Endothelial cell of hepatic sinusoid (primary cell): ENCODE measurements at regions not wholly inside any gene's neighbourhood (a gene's known extent, or its start where the extent isn't known, plus 50 kb on each side); places are given as distances from the start of the nearest gene placed in this dataset.

Experiments used
- in situ Hi-C: cut with HindIII; loops from 2 replicates; pipeline ENCODE4 v1.10.0; 2017; ENCODE audit warnings: low sequenced_read_pairs

- in situ Hi-C loops, result loop anchor here (5.0 to 25.0 kb wide), 2 partner anchors 97 to 372 kb away; no protein-coding TSS in a partner anchor
Observed at GRCh38 chr15:66940368-66940767, 125.0 kb upstream of the SMAD3 start.

- in situ Hi-C loops, result loop anchor here (5.0 to 25.0 kb wide), 2 partner anchors 96 to 371 kb away; no protein-coding TSS in a partner anchor
Observed at GRCh38 chr15:66941108-66941711, 124.2 kb upstream of the SMAD3 start.

- in situ Hi-C loops, result loop anchor here (5.0 to 25.0 kb wide), 2 partner anchors 96 to 371 kb away; no protein-coding TSS in a partner anchor
Observed at GRCh38 chr15:66941791-66942190, 123.6 kb upstream of the SMAD3 start.

- in situ Hi-C loops, result loop anchor here (5.0 to 25.0 kb wide), 2 partner anchors 94 to 369 kb away; no protein-coding TSS in a partner anchor
Observed at GRCh38 chr15:66942649-66943390, 122.6 kb upstream of the SMAD3 start.

- in situ Hi-C loops, result loop anchor here (5.0 to 25.0 kb wide), 2 partner anchors 94 to 369 kb away; no protein-coding TSS in a partner anchor
Observed at GRCh38 chr15:66943456-66944095, 121.8 kb upstream of the SMAD3 start.

DNA sequence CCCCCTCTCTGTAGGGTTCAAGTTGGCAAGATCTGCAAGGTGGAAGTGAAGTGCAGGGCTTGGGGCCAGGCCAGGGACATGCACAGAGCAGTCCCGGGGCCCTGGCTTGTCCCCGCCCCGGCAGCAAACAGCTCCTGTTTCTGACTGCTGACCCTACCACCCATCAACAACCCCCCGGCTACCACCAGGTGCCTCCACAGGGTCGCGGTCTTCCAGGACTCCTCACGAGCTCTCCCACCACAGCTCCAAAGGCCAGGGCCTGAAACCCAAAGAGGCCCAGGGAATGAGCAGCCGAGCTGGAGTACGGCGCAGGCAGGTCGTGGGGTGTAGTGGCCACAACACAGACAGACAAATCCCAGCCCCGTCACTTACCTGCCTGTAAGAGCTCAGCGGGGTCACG lies 121.3 kb upstream of the SMAD3 start:
- in situ Hi-C loops, result loop anchor here (5.0 to 25.0 kb wide), 2 partner anchors 93 to 368 kb away; no protein-coding TSS in a partner anchor

GRCh38 chr15:66945286-66945685 lies 120.1 kb upstream of the SMAD3 start:
- in situ Hi-C loops, result loop anchor here (25.0 kb wide), 1 partner anchor 367 kb away; no protein-coding TSS in a partner anchor

- in situ Hi-C loops, result loop anchor here (25.0 kb wide), 1 partner anchor 366 kb away; no protein-coding TSS in a partner anchor
Observed at GRCh38 chr15:66945842-66946241, 119.6 kb upstream of the SMAD3 start.

DNA sequence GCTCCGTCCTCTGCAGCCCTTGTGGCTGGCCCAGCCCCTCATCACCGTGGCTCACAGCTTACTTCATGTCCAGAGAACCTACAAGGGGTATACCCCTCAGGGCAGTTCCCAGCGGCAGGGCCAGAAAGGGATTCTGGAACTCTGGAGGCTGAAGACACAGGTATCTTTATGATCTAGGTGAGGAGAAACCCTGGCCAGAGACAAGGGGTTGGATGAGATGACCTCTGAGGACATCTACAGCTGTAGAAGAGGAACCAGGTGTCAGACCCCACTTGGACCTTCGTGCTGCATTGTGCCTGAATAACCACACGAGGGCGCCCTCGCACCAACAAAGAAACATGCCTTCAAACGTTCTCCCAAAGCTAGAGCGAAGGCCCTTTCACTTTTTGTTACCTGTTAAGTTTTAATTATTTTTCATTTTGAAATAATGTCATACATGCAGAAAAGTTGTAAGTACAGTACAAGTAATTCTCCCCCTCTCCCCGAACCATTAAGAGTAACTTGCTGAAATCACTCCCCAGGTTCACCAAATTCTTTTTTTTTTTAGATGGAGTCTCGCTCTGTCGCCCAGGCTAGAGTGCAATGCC lies 118.7 kb upstream of the SMAD3 start:
- in situ Hi-C loops, result loop anchor here (25.0 kb wide), 1 partner anchor 366 kb away; no protein-coding TSS in a partner anchor

- in situ Hi-C loops, result loop anchor here (25.0 kb wide), 1 partner anchor 365 kb away; no protein-coding TSS in a partner anchor
Observed at GRCh38 chr15:66947471-66947870, 117.9 kb upstream of the SMAD3 start.

DNA sequence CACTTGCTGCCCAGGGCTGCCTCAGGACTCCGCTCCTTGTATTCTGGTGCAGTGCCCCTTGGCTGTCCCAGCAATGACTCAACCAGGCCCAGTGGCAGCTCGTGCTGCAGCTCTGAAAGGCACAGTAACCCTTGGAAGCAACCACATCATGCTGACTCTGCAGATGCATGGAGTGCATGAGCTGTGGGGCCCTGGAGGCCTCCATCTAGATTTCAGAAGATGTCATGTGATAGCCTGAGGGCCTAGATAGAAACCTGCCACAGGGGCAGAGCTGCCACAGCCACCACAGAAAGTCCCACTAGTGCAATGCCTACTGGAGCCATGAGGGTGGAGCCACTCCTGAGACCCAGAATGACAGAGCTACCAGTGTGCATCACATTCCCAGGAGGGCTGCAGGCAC lies 117.1 kb upstream of the SMAD3 start:
- in situ Hi-C loops, result loop anchor here (25.0 kb wide), 1 partner anchor 364 kb away; no protein-coding TSS in a partner anchor

DNA sequence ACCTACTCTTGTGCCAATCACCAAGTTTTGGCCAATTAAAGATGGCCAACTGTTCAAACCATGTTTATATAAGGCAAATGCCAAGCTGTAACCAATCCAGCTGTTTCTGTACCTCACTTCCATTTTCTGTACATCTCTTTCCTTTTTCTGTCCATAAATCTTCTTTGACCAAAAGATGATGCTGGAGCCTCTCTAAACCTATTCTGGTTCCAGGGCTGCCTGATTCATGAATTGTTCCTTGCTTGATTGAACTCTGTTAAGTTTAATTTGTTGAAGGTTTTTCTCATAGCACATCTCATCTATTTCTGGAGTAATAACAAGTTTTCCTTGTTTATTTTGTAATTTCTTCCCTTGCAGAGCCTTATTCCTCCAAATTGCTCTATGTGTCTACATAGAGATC lies 115.3 kb upstream of the SMAD3 start:
- in situ Hi-C loops, result no loop called here

DNA sequence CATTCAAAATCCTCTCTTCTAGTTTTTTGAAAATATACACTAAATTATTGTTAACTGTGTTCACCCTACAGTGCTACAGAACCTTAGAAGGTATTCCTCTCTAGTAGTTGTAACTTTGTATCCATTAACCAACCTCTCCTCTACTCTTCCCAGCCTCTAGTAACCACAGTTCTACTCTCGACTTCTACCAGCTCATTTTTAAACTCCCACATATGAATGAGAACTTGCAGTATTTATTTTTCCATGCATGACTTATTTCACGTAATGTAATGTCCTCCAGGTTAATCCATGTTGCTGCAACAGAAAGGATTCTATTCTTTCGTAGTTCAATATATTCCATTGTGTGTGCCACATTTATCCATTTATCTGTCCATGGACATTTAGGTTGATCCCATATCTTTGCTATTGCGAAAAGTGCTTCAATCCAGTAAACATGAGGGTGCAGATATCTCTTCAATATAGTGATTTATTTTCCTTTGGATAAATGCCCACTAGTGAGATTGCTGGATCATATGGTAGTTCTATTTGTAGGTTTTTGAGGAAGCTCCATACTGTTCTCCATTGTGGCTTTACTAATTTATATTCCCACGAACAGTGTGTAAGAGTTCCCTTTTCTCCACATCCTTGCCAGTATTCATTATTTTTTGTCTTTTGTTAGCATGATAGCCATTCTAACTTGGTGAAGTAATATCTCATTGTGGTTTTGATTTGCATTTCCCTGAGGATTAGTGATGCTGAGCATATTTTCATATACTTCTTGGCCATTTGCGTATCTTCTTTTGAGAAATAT lies 113.7 kb upstream of the SMAD3 start:
- in situ Hi-C loops, result no loop called here

- in situ Hi-C loops, result no loop called here
Observed at GRCh38 chr15:66952756-66953522, 112.5 kb upstream of the SMAD3 start.

GRCh38 chr15:66953523-66954229 lies 111.7 kb upstream of the SMAD3 start:
- in situ Hi-C loops, result no loop called here

DNA sequence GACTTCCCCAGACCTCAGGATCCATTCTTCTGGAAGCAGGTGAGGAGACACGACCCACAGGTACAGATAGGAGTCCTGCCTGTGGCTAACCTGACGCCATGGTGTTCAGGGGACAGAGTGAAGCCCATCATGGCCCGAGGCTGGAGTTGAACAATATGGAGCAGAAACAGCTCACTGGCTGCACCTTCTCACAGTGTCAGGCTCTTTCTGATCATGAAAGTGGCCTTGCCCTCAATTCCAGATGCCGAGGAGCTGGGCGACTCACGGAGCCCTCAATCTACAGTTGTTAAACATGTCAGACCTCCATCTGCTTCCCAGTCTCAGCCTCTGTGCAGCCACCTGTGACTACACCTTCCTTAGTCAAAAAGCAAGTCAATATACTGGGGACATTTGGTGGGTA lies 110.8 kb upstream of the SMAD3 start:
- in situ Hi-C loops, result no loop called here

DNA sequence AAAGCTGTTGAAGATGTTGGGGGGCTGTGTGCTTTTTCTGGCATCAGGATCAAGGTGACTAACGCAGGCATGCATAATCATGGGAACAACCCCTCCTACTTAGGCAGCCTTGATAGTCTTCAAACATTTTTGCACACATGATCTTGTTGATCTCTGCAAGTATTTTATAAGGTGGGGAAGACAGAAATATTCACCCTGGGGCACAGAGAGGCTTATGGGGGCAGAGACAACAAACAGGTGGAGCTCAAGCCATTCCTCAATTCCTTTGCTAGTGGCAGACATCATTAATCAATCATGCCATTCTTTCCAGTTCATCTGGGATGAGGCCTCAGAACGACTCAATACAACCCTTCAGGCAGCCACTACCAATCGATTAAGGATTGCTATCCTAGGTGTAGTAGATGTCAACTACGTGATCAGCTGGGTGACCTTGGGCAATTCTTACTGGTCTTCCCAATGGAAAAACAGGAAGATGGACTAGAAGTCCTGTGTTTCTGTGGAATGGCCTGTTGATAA lies 110.3 kb upstream of the SMAD3 start:
- in situ Hi-C loops, result no loop called here

GRCh38 chr15:66955871-66956585 lies 109.4 kb upstream of the SMAD3 start:
- in situ Hi-C loops, result no loop called here
